H1 (cell line): ENCODE measurements at regions not wholly inside any gene's neighbourhood (a gene's known extent, or its start where the extent isn't known, plus 50 kb on each side); places are given as distances from the start of the nearest gene placed in this dataset.

ENCODE experiments used
- CHD1 ChIP-seq: IDR thresholded peaks from 2 replicates; pipeline ENCODE4 v1.6.1; 2012; ENCODE audit warnings: low read depth, low read length, improper control_type of control experiment
- KDM5A ChIP-seq: fragments of 200-600 bp; IDR thresholded peaks from 2 replicates; pipeline ENCODE4 v1.7.1; 2012; ENCODE audit warnings: mild to moderate bottlenecking, low read length, inconsistent platforms, mixed read lengths
- SP4 ChIP-seq: IDR thresholded peaks from 2 replicates; pipeline ENCODE4 v1.6.1; 2012; ENCODE audit warnings: low read length, inconsistent platforms

DNA sequence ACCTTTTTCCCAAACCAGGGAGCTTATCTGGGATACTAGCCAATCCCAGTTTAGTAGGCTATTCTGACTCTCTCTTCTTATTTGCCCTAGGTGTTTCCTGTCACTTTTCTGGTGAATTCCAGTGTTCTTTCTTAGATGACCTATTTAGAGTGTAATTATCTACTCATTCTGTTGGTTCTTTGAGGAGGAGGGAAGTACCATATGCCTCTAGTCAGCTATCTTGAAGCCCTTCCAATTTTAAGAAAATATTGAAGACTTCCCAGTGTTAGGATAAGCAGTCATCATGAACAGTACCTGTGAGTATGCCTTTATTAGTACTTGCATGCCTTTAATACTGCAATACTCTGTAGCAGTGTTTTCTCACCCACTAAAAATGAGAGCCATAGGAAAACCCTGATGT lies 724.3 kb upstream of the SLITRK1 start (continued):
- TF ChIP-seq KDM5A = no peak
- no peak for TF ChIP-seq SP4
- TF ChIP-seq CHD1 = no peak
- TF ChIP-seq, all 59 proteins: peak for 0
